HepG2 (cell line): ENCODE measurements at regions not wholly inside any gene's neighbourhood (a gene's known extent, or its start where the extent isn't known, plus 50 kb on each side); places are given as distances from the start of the nearest gene placed in this dataset.
A peak's percentile ranks its signal among the peaks of the same experiment; 100 is the strongest.

Experiments
- ATAC-seq: fragments of 200-7000 bp; cut with Tn5 transposase; 3 replicates; pipeline ENCODE4 v1.9.1; 2020; ENCODE audit warnings: mild to moderate bottlenecking, moderate library complexity
- BruUV-seq: library from RNA; stranded (reverse); fragments of 400-500 nt; replicated peaks from 2 replicates; lab custom pipeline; 2021; lab: Mats Ljungman, UMichigan
- CTCF ChIA-PET: fragments of 300-600 bp; formaldehyde crosslinking; extraction: SDS; loops from one replicate; lab custom pipeline; 2021; ENCODE audit warnings: low total read pairs, inconsistent platforms, low intra/inter-chr PET ratio; lab: Yijun Ruan, JAX
- POLR2A ChIA-PET: fragments of 350-600 bp; sonication (Branson Sonifier 250); formaldehyde crosslinking; loops from one replicate; lab custom pipeline; 2020; ENCODE audit warnings: antibody characterized with exemption, inconsistent platforms; lab: Yijun Ruan, JAX
- DNase-seq: peaks from one replicate; pipeline ENCODE4 v3.0.0-alpha.2; 2015; ENCODE audit warnings: low spot score
- FAIRE-seq: peaks from 3 replicates; lab custom pipeline; 2011; peaks lifted over from hg19 to GRCh38; lab: Jason Lieb, UNC
- H2AFZ ChIP-seq: one replicate; pipeline ENCODE4 v1.6.1; 2011; ENCODE audit warnings: low read length, inconsistent platforms
- H3K27ac ChIP-seq: fragments of 300-600 bp; 3 replicates; pipeline ENCODE4 v1.8.0; 2011; ENCODE audit warnings: mixed run types, mild to moderate bottlenecking, mixed read lengths, low read length, inconsistent platforms; ENCODE audit not compliant: insufficient read depth; ENCODE audit errors: extremely low read length
- H3K27me3 ChIP-seq, 2 experiments: fragments of 200-600 bp in 1 of 2; 2 replicates in 1 of 2; 3 replicates in 1 of 2; pipeline versions ENCODE4 v1.6.0 to v1.8.0; 2011; ENCODE audit warnings: low read length in 2 of 2, mild to moderate bottlenecking in 2 of 2, moderate library complexity in 2 of 2, inconsistent platforms in 1 of 2; ENCODE audit not compliant: insufficient read depth in 2 of 2, control insufficient read depth in 1 of 2
- H3K36me3 ChIP-seq, 2 experiments: fragments of 200-600 bp in 1 of 2; replicated peaks in 1 of 2; 2 replicates in 1 of 2; 3 replicates in 1 of 2; pipeline versions ENCODE4 v1.5.1 to v1.8.0; 2011; ENCODE audit warnings: low read length in 2 of 2, inconsistent platforms in 1 of 2; ENCODE audit not compliant: insufficient read depth in 2 of 2, control insufficient read depth in 1 of 2
- H3K4me1 ChIP-seq: 2 replicates; pipeline ENCODE4 v1.5.1; 2012; ENCODE audit warnings: low read length, inconsistent platforms; ENCODE audit not compliant: insufficient read depth
- H3K4me2 ChIP-seq: 2 replicates; pipeline ENCODE4 v1.6.0; 2011; ENCODE audit warnings: low read depth, low read length, inconsistent platforms
- H3K4me3 ChIP-seq, 3 experiments: fragments of 200-600 bp in 1 of 3; sonication (generic), shearing (Covaris generic) in 1 of 3; replicated peaks in 1 of 3; 2 replicates each; pipeline ENCODE4 v1.5.1; 2011 to 2016; ENCODE audit warnings: low read length in 3 of 3, inconsistent platforms in 2 of 3, low read depth in 2 of 3, mild to moderate bottlenecking in 2 of 3, control low read depth in 1 of 3, mixed read lengths in 1 of 3; ENCODE audit not compliant: insufficient read depth in 1 of 3
- H3K79me2 ChIP-seq: one replicate; pipeline ENCODE4 v1.6.1; 2011; ENCODE audit warnings: low read length, inconsistent platforms; ENCODE audit not compliant: insufficient read depth
- H3K9ac ChIP-seq: 2 replicates; pipeline ENCODE4 v1.6.0; 2011; ENCODE audit warnings: mild to moderate bottlenecking, low read depth, low read length, inconsistent platforms; ENCODE audit not compliant: insufficient read depth
- H3K9me3 ChIP-seq: 2 replicates; pipeline ENCODE4 v1.5.1; 2012; ENCODE audit warnings: mild to moderate bottlenecking, low read length
- H4K20me1 ChIP-seq: 2 replicates; pipeline ENCODE4 v1.6.0; 2011; ENCODE audit warnings: inconsistent platforms, mild to moderate bottlenecking, low read length, moderate library complexity; ENCODE audit not compliant: insufficient read depth
- FOXA3 ChIP-seq: IDR thresholded peaks from 2 replicates; pipeline ENCODE4 v1.6.1; 2016; ENCODE audit warnings: missing genetic modification reagents, missing compliant biosample characterization
- GFI1 ChIP-seq: sonication (generic); formaldehyde crosslinking; IDR thresholded peaks from 2 replicates; pipeline ENCODE4 v1.5.0; 2020; ENCODE audit warnings: missing genetic modification reagents, mild to moderate bottlenecking, borderline replicate concordance
- HMG20B ChIP-seq: conservative IDR thresholded peaks from 2 replicates; pipeline ENCODE4 v1.6.1; 2016; ENCODE audit warnings: missing genetic modification reagents, missing compliant biosample characterization
- KDM1A ChIP-seq: IDR thresholded peaks from 2 replicates; pipeline ENCODE4 v1.6.1; 2016; ENCODE audit warnings: missing compliant biosample characterization
- TBX2 ChIP-seq: sonication (generic); formaldehyde crosslinking; IDR thresholded peaks from 2 replicates; pipeline ENCODE4 v1.5.0; 2020; ENCODE audit warnings: missing genetic modification reagents, mild to moderate bottlenecking, borderline replicate concordance
- ZFP1 ChIP-seq: IDR thresholded peaks from 2 replicates; pipeline ENCODE4 v1.6.1; 2016
- ZNF160 ChIP-seq: sonication (generic); formaldehyde crosslinking; IDR thresholded peaks from 2 replicates; pipeline ENCODE4 v1.8.0; 2022; ENCODE audit warnings: mild to moderate bottlenecking, inconsistent platforms, missing genetic modification reagents
- ZNF747 ChIP-seq: sonication (generic); formaldehyde crosslinking; IDR thresholded peaks from 2 replicates; pipeline ENCODE4 v1.8.1; 2023; ENCODE audit warnings: missing genetic modification reagents, mild to moderate bottlenecking, borderline replicate concordance
- ZSCAN29 ChIP-seq: sonication (generic); formaldehyde crosslinking; conservative IDR thresholded peaks from 2 replicates; pipeline ENCODE4 v1.4.0; 2020; ENCODE audit warnings: mild to moderate bottlenecking, missing genetic modification reagents
- WGBS: methylation state at CpG from one replicate; pipeline ENCODE4 v1.1.6; 2017; ENCODE audit warnings: low lambda C conversion rate; 5-methylcytosine and 5-hydroxymethylcytosine counted together
- in situ Hi-C: cut with HindIII; loops from 2 replicates; pipeline ENCODE4 v1.10.0; 2017; ENCODE audit warnings: low pct_unique_long_range_greater_than_20kb; ENCODE audit not compliant: extremely low pct_ligation_motif_present
- intact Hi-C: fragments of 100-400 bp; cut with micrococcal nuclease; formaldehyde crosslinking; loops from one replicate; pipeline ENCODE4 v1.10.0; 2022; ENCODE audit not compliant: unreplicated experiment
- TF ChIP-seq, protein P1 (sequence below): IDR thresholded peaks from 2 replicates; pipeline ENCODE4 v1.6.1; 2016; ENCODE audit warnings: missing biosample characterization, missing genetic modification reagents, low read depth
- TF ChIP-seq, protein P2 (sequence below): IDR thresholded peaks from 2 replicates; pipeline ENCODE4 v1.4.0; 2020; ENCODE audit warnings: mild to moderate bottlenecking, missing genetic modification reagents
- TF ChIP-seq, protein P3 (sequence below), 2 experiments: sonication (generic) in 1 of 2; formaldehyde crosslinking in 1 of 2; IDR thresholded peaks; 2 replicates each; pipeline versions ENCODE4 v1.4.0 to v1.6.1; 2016 to 2020; ENCODE audit warnings: borderline replicate concordance in 1 of 2, low read depth in 1 of 2, mild to moderate bottlenecking in 1 of 2, missing genetic modification reagents in 1 of 2
- TF ChIP-seq, protein P4 (sequence below): sonication (generic); formaldehyde crosslinking; IDR thresholded peaks from 2 replicates; pipeline ENCODE4 v1.4.0; 2020; ENCODE audit warnings: low read depth, mild to moderate bottlenecking, missing genetic modification reagents

DNA sequence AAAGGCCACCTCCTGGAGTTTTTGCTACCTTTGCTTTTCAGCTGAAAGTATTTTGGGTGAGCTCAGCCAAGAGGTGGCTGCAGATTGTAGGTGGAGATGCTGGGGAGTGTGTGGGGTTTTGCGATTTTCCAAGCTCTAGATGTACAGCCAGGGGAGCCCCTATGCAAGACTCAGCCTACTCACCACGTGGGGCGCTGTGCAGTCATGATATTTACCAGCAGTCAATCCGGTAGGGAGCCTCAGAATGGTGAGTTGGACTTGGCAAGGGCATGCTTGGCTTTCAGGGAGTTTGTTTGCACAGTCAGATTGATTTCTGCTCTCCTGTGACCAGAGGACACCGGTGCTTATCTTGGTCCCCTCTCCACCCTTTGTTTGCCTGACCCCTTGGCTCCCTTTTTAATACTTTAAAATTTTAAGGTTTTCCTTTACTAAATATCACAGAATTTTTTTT lies 175.3 kb downstream of the UTP18 start:
- in situ Hi-C loops, result no loop called here
- H3K4me2 ChIP-seq, result no peak overlapping the region
- no peak overlapping the region for H3K9ac ChIP-seq
- ChIA-PET POLR2A (no interaction called here), CTCF (no interaction called here)
- 4% methylated on average over 5 of the region's 5 CpGs for WGBS
- no TSS peak for BruUV-seq
- no peaks in the 10 kb centered on the region for H4K20me1 ChIP-seq
- H3K27ac ChIP-seq, result no peak overlapping the region
- intact Hi-C loops, result no loop called here
- H2AFZ ChIP-seq, result no peak overlapping the region
- DNase-seq, result peak; percentile 92
- H3K27me3 ChIP-seq, result no peaks in the 10 kb centered on the region
- ATAC-seq, result peak; percentile 100
- FAIRE-seq, result peak; percentile 96
- H3K36me3 ChIP-seq, result no peaks in the 10 kb centered on the region
- H3K4me3 ChIP-seq, result no peak overlapping the region
- H3K4me1 ChIP-seq, result 0 out of 2 replicates have a peak, but pooled peaks cover 4% of the 10 kb centered on the region
- H3K9me3 ChIP-seq, result no peaks in the 10 kb centered on the region
- no peaks in the 10 kb centered on the region for H3K79me2 ChIP-seq
- TF ChIP-seq, protein P1, sequence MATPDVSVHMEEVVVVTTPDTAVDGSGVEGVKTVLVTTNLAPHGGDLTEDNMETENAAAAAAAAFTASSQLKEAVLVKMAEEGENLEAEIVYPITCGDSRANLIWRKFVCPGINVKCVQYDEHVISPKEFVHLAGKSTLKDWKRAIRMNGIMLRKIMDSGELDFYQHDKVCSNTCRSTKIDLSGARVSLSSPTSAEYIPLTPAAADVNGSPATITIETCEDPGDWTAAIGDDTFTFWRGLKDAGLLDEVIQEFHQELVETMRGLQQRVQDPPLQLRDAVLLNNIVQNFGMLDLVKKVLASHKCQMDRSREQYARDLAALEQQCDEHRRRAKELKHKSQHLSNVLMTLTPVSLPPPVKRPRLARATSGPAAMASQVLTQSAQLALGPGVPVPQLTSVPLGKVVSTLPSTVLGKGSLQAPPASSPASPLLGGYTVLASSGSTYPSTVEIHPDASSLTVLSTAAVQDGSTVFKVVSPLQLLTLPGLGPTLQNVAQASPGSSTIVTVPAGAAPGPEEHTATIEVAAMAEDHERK, result no peak
- TF ChIP-seq ZNF747 (CRISPR knock-in tag) (no peak), ZSCAN29 (0 out of 2 replicates have a peak, but pooled peaks have one; percentile 36), ZNF160 (CRISPR knock-in tag) (0 out of 2 replicates have a peak, but pooled peaks have one; percentile 72), HMG20B (CRISPR knock-in tag) (peak; percentile 99), FOXA3 (CRISPR knock-in tag) (peak; percentile 86), GFI1 (CRISPR knock-in tag) (peak; percentile 100), KDM1A (CRISPR knock-in tag) (peak; percentile 78), TBX2 (peak; percentile 31; the same call in 1 of the 2 replicates), ZFP1 (0 out of 2 replicates have a peak, but pooled peaks have one; percentile 34)
- TF ChIP-seq, protein P2, sequence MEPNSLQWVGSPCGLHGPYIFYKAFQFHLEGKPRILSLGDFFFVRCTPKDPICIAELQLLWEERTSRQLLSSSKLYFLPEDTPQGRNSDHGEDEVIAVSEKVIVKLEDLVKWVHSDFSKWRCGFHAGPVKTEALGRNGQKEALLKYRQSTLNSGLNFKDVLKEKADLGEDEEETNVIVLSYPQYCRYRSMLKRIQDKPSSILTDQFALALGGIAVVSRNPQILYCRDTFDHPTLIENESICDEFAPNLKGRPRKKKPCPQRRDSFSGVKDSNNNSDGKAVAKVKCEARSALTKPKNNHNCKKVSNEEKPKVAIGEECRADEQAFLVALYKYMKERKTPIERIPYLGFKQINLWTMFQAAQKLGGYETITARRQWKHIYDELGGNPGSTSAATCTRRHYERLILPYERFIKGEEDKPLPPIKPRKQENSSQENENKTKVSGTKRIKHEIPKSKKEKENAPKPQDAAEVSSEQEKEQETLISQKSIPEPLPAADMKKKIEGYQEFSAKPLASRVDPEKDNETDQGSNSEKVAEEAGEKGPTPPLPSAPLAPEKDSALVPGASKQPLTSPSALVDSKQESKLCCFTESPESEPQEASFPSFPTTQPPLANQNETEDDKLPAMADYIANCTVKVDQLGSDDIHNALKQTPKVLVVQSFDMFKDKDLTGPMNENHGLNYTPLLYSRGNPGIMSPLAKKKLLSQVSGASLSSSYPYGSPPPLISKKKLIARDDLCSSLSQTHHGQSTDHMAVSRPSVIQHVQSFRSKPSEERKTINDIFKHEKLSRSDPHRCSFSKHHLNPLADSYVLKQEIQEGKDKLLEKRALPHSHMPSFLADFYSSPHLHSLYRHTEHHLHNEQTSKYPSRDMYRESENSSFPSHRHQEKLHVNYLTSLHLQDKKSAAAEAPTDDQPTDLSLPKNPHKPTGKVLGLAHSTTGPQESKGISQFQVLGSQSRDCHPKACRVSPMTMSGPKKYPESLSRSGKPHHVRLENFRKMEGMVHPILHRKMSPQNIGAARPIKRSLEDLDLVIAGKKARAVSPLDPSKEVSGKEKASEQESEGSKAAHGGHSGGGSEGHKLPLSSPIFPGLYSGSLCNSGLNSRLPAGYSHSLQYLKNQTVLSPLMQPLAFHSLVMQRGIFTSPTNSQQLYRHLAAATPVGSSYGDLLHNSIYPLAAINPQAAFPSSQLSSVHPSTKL (CRISPR knock-in tag), result peak; percentile 82
- TF ChIP-seq, protein P3, sequence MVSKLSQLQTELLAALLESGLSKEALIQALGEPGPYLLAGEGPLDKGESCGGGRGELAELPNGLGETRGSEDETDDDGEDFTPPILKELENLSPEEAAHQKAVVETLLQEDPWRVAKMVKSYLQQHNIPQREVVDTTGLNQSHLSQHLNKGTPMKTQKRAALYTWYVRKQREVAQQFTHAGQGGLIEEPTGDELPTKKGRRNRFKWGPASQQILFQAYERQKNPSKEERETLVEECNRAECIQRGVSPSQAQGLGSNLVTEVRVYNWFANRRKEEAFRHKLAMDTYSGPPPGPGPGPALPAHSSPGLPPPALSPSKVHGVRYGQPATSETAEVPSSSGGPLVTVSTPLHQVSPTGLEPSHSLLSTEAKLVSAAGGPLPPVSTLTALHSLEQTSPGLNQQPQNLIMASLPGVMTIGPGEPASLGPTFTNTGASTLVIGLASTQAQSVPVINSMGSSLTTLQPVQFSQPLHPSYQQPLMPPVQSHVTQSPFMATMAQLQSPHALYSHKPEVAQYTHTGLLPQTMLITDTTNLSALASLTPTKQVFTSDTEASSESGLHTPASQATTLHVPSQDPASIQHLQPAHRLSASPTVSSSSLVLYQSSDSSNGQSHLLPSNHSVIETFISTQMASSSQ (IDR thresholded peaks at IDR 0.05; ENCODE audit: low read depth), result no peak
- TF ChIP-seq, protein P3 (CRISPR knock-in tag; IDR thresholded peaks at IDR 0.05; ENCODE audit: borderline replicate concordance), result no peak
- TF ChIP-seq, protein P4, sequence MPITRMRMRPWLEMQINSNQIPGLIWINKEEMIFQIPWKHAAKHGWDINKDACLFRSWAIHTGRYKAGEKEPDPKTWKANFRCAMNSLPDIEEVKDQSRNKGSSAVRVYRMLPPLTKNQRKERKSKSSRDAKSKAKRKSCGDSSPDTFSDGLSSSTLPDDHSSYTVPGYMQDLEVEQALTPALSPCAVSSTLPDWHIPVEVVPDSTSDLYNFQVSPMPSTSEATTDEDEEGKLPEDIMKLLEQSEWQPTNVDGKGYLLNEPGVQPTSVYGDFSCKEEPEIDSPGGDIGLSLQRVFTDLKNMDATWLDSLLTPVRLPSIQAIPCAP, result no peak
